Endothelial cell (in vitro differentiated cells): ENCODE measurements at regions not wholly inside any gene's neighbourhood (a gene's known extent, or its start where the extent isn't known, plus 50 kb on each side); places are given as distances from the start of the nearest gene placed in this dataset.

ENCODE experiments used
- DNase-seq: peaks from one replicate; pipeline ENCODE4 v3.0.0; 2021; ENCODE audit warnings: low spot score
- H3K27ac Mint-ChIP-seq: one replicate; pipeline ENCODE4 v1.8.0; 2021; ENCODE audit warnings: mixed read lengths, inconsistent platforms; ENCODE audit not compliant: unreplicated experiment
- H3K27me3 Mint-ChIP-seq: one replicate; pipeline ENCODE4 v1.8.0; 2021; ENCODE audit warnings: mild to moderate bottlenecking, moderate library complexity, mixed read lengths, inconsistent platforms; ENCODE audit not compliant: unreplicated experiment
- H3K36me3 Mint-ChIP-seq: one replicate; pipeline ENCODE4 v1.8.0; 2021; ENCODE audit warnings: mild to moderate bottlenecking, low read depth, mixed read lengths, inconsistent platforms; ENCODE audit not compliant: unreplicated experiment
- H3K4me1 Mint-ChIP-seq: one replicate; pipeline ENCODE4 v1.8.0; 2021; ENCODE audit warnings: mild to moderate bottlenecking, mixed read lengths, inconsistent platforms; ENCODE audit not compliant: unreplicated experiment
- H3K4me3 Mint-ChIP-seq: one replicate; pipeline ENCODE4 v1.8.0; 2021; ENCODE audit warnings: mild to moderate bottlenecking, mixed read lengths, inconsistent platforms; ENCODE audit not compliant: unreplicated experiment
- H3K9me3 Mint-ChIP-seq: one replicate; pipeline ENCODE4 v1.8.0; 2021; ENCODE audit warnings: mixed read lengths, inconsistent platforms; ENCODE audit not compliant: unreplicated experiment
- CTCF ChIP-seq: fragments of 200-600 bp; sonication (generic); IDR thresholded peaks from one replicate; pipeline ENCODE4 v1.5.0; 2021; ENCODE audit warnings: antibody characterized with exemption; ENCODE audit not compliant: unreplicated experiment

- Mint-ChIP-seq H3K4me1 (peaks cover 17% of the 10 kb centered on the region), H3K9me3 (no peaks in the 10 kb centered on the region), H3K36me3 (no peaks in the 10 kb centered on the region), H3K27ac (no peak overlapping the region), H3K4me3 (no peak overlapping the region), H3K27me3 (peaks cover 9% of the 10 kb centered on the region)
- DNase-seq: no peak
- TF ChIP-seq CTCF: no peak
Observed at GRCh38 chr7:130899071-130899560, 165.1 kb upstream of the KLF14 start.

GRCh38 chr7:130899638-130900401 lies 165.8 kb upstream of the KLF14 start:
- DNase-seq: no peak
- TF ChIP-seq CTCF: no peak
- Mint-ChIP-seq H3K4me1 (peaks cover 17% of the 10 kb centered on the region), H3K9me3 (no peaks in the 10 kb centered on the region), H3K4me3 (no peak overlapping the region), H3K27me3 (peaks cover 9% of the 10 kb centered on the region), H3K27ac (no peak overlapping the region), H3K36me3 (no peaks in the 10 kb centered on the region)

- H3K27ac Mint-ChIP-seq: no peak overlapping the region
- no peaks in the 10 kb centered on the region for H3K9me3 Mint-ChIP-seq
- peaks cover 9% of the 10 kb centered on the region for H3K27me3 Mint-ChIP-seq
- H3K4me3 Mint-ChIP-seq: no peak overlapping the region
- no peaks in the 10 kb centered on the region for H3K36me3 Mint-ChIP-seq
- DNase-seq: no peak
- no peak for TF ChIP-seq CTCF
- peaks cover 17% of the 10 kb centered on the region for H3K4me1 Mint-ChIP-seq
Observed at GRCh38 chr7:130900471-130901076, 166.6 kb upstream of the KLF14 start.

GRCh38 chr7:130901209-130901783 lies 167.3 kb upstream of the KLF14 start:
- H3K27ac Mint-ChIP-seq: no peak overlapping the region
- H3K36me3 Mint-ChIP-seq: no peaks in the 10 kb centered on the region
- TF ChIP-seq CTCF: no peak
- no peak overlapping the region for H3K4me3 Mint-ChIP-seq
- peaks cover 14% of the 10 kb centered on the region for H3K4me1 Mint-ChIP-seq
- no peaks in the 10 kb centered on the region for H3K9me3 Mint-ChIP-seq
- no peak for DNase-seq
- peaks cover 7% of the 10 kb centered on the region for H3K27me3 Mint-ChIP-seq
